DMS153 treated with DMSO at 0.1 percent for 48 hours (cell line): ENCODE measurements at regions not wholly inside any gene's neighbourhood (a gene's known extent, or its start where the extent isn't known, plus 50 kb on each side); places are given as distances from the start of the nearest gene placed in this dataset.

Experiments used
- DNase-seq: peaks from one replicate; lab custom pipeline; 2025; ENCODE audit not compliant: unreplicated experiment; lab: John Stamatoyannopoulos, UW

- DNase-seq = no peak
Observed at GRCh38 chr2:41826921-41827320, 220.9 kb upstream of the PKDCC start.

DNA sequence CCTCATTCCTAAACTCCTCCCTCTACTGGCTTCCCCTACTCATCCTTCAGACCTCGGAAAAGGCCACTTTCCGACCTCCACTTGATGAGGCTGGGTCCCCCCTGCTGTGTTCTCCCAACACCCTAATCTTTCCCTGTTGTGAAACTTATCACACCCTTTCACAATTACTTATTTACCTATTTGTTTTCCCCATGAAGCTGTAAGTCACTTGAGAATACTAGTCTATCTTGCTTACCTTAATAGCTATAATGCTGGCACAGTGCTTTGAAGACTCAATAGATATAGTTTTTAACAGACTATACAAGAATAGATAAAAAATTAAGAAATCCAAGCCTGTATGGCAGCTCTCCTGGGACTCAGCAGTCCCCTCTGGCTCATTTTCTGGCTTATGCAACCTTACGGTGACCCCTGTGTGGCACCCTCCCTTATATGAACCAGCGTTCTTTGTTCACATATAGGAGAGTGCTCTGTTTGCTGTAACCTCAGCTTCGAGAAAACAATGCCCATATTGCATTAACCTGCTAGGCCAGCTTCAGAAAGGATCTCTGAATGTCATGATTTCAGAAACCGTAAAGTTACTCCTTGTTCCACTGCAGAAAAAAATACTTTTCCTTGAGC, 220.4 kb upstream of the PKDCC start:
- no peak for DNase-seq

- no peak for DNase-seq
Observed at GRCh38 chr2:41828052-41828643, 219.7 kb upstream of the PKDCC start.

DNA sequence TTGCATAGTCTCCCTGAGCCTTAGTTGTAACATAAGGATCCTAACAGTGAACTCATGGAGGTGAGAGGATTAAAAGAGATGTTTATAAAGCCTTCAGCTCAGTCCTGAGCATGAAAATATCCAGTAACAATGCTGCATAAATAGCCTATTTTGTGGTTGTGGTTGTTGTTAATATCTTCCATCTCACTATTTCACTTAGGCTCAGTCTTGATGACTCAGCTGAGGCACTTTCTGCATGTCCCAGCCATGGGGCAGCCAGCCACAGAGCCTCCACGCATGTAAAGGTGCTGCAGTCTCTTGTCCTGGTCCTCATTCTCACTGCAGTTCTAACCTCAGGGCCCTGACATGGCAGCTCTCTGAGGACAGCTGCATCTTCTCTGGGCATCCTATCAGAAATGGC, 218.8 kb upstream of the PKDCC start:
- no peak for DNase-seq

DNA sequence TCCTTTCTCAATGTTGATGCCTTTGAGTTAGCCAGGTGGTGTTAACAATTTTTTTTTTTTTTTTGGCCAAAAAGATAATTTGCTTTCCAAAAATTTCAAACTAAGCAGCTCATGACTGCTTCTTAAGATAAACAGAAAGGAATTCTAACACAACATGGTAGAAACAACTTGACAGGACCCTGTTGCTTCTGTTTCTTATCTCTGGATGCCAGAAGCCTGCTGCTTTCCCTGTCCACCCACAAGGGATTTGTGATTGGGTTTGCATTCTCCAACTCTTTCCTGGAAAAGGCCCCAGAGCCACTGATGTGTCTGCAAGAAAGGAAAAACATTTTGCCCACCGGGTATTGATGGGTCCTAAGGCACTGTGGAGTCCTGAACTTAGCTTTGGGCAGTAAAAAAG, 217.2 kb upstream of the PKDCC start:
- no peak for DNase-seq

DNA sequence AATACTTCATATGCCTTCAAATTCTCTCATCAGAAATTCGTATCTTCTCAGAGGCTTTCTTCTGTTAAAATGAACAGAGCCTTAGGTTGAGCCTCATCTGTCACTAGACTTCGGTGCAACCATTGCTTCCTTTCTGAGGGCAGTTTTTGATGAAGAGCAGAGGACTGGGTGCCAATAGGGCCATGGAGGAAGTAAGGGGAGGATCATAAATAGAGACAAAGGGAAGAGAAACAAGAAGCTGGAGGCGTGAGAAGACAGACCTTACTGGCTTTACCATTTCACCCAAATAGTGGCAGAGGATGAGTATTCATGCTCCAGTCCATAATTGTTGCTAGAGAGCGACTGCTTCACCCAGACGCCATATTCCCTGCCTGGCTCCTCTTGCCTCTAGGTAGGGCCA, 215.6 kb upstream of the PKDCC start:
- no peak for DNase-seq

DNA sequence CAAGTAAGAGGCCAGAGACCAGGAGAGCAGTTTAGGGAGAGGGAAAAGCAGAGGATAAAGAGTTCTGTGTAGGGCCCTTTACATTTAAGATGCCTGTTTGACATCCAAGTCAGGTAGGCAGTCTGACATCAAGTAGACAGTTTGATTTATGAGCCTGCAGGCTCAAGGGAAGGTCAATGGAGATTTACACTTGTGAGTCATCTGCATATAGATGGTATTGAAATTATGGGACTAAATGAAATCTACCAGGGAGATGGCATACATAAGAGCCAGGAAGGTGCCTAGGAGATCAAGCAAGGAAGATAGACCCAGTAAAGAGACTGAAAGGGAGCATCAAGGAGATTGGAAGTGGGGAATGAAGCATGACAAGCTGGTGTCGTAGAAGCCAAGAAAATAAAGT, 212.4 kb upstream of the PKDCC start:
- DNase-seq = no peak

GRCh38 chr2:41836948-41837347, 210.9 kb upstream of the PKDCC start:
- DNase-seq = no peak

DNA sequence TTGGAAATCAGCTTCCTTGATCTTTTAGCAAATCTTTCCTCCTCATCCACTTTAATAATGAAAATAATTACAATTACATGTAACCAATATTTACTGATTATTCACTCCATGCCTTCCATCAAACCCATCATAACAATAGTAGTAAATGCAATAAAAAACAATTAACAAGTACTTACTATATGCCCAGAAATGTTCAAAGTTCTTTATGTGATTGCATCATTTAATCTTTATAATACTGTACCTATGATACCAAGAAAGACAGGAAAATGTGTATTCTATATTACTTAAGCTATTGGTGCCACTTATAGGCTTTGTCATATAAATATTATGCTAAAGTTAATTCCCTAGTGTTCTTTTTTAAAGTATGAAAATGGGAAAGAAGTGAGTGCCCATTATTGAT, 210.2 kb upstream of the PKDCC start:
- no peak for DNase-seq

DNA sequence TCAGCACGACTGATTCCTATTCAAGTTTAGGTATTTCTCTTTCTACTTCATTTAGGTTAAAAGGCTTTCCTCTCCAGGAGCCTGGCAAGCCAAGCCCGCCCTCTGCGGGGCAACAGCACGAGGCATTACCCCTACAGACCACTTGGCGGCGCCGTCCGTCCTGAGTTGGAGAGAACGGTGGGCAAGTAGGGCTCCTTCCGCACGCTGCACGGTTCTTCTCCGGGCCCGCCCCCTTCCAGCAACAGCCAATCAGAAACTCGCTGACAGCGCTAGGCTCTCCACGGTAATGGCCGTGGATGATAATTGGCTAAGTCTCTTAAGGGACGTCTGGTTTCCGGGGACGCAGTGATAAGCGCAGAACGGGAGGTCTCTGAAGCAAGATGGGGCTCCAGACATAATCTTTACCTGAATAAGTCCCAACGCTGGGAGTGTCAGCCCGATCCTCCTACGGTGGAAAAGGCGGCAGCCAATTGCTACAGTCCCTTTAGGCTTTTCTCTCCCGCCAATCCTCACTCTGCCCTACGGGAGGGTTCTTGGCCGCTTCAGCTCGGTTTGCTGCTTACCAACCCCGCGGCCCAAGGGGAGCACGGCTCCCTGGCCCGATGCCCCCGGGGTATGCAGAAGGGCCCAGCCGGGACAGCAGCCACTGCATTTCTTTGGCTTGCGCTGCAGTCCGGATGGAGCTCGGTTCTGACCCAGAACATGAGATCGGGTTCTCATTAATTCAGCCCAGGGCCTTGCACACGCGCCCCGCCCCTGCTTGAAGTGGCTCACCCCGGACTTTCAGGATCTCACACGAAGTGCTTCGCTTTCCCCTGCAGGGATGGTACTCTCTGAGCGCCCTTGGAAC, 206.9 kb upstream of the PKDCC start:
- DNase-seq = peak; percentile 94

DNA sequence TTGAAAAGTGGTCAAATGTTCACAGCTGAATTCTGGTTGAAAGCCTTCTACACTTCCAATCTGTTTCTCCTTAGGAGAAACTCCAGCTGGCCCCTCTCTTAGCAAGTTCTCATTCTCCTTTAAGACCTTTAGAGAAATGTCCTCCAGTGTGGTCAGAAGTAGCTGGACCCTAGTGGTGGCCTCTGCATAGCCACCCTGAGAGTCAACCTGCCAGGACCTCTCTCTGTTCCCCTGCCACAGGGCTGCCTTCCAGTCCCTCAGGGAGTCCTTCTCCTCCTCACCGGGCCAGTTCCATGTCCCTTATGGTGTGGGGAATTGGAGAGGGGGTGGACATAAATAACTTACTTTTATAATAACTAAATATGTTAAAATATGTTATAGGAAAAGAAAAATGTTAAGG, 200.9 kb upstream of the PKDCC start:
- no peak for DNase-seq

GRCh38 chr2:41847744-41848441, 199.9 kb upstream of the PKDCC start:
- no peak for DNase-seq

GRCh38 chr2:41851554-41851953, 196.3 kb upstream of the PKDCC start:
- DNase-seq = no peak

DNA sequence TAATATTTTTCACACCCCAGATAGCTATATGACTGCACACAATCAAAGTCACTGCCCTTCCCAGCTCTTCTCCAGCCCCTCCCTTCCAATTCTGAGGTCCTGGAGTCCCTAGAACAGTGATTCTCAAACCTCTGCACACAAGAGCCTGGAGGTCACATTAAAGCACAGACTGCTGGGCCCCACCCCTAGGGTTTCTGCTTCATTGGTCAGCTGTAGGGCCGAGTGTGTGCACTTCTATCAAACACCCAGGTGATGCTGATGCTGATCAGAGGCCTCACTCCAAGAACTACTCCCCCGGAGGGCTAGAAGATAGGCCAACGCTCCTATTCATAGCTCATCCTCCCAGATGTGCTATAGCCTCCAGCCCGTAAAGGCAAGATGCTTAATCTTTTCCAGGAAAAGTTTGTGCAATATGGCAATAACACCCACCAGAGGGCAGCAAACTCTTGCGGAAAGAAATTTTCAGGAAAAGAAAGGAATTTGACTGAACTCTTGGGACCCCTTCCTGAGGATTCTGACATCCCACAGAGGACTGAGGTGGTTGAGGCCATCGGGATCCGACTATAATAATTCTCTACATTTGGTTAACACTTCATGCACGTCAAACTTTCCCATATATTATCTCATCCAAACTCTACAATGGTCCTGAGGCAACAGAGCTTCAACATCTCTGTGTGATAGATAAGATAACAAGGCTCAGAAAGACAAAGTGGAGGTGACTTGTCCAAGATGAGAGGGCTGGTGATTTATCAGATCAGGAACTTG, 194.2 kb upstream of the PKDCC start:
- no peak for DNase-seq

DNA sequence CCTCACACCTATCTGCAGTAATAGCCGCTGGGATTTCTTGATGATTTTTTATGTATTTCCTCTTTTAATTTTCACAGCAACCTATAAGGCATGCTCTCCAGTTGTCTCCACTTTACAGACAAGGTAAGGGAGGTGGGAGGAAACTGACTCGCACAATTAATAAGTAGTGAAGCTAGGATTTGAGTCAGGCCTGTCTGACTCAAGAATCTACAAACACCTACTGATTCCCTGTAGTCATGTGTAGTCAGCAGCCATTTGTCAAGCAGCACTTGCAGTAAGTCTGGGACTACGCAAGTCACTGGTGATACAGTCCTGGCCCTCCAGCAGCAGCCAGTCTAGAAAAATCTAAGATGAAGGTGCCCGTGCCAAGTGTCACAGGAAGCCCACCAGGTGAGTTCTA, 193.6 kb upstream of the PKDCC start:
- DNase-seq = no peak

DNA sequence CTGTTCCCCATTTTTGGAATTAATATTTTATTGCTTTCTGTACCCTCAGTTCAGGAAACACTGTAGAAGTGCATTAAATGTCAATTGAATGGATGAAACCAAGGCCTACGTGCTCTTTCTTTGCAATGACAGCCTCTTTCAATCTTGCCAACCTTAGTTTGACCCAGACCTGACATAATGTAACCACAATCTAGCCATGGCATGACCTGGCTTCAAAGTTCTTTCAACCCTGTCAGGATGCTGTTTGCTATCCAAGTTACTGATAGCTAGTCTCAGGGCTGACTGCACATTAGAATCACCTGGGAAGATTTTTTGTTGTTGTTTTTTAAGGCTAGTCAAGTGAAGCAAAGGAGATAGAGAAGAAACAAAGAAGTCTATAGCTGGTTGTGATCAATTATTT, 190.9 kb upstream of the PKDCC start:
- no peak for DNase-seq

DNA sequence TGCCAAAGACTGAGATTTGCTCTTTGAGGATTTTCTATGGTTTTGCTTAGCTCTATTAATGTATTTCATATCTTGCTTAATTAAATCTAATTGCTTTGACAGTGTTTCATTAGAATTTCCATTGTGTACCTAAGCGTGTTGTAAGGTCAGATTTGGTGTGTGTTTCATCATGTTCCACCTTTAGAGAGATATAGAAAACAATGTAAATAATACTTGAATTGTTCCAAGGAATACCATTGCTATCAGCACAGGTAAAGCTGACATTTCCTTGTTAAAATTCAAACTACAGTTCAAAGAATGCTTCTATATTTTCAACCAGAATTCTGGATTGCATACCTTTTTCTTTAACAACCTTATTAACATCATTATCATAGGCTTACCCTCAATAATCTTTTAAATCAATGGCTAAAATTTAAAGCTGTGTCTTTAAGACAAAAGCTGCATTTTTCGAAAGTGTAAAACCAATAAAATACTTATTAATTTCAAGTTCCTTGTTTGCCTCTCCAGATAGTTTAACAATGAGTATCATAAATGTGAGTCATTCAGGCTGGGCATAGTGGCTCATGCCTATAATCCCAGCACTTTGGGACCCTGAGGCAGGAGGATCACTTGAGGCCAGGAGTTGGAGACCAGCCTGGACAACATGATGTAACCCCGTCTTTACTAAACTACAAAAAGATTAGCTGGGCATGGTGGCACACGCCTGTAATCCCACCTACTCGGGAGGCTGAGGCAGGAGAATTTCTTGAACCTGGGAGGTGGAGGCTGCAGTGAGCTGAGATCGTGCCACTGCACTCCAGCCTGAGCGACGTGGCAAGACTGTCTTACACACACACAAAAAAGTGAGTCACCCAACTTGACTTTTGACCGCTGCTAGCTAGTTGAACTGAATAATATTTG, 188.0 kb upstream of the PKDCC start:
- DNase-seq = no peak

DNA sequence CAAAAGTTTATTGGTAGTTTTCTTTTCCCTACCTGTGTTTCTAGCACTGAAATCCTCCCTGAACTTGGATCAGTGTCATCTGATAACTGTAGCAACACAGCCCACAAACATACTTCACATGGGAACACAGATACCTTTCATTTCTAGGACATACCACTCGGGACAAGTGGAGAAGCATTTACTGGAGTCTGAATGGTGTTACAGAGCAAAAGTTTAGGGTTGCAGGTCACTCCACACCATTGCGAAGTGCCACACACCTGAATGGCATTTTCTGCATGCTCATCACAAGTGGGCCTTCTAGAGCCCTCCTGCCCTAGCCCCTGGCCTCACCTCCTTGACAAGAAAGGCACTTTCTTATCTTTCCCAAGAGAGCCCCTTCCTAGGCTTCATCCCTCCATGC, 184.8 kb upstream of the PKDCC start:
- DNase-seq = no peak

DNA sequence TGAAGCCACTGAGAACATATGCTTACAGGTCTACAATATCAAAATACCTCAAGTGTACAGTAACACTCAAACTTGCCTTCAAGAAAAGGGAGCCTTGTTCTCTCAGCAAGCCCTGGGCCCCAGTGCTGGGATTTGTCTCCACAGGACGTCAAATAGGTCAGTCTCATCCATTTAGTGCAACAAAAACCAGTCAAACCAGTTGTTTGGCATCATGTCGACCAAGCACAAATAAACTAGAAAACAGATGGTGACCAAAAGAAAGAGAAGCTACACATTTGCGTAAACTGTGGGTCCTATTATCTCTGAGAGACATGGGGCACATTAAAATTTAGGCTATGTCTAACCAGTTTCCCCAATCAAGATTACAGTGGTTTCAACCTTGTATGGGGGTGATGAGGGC, 182.6 kb upstream of the PKDCC start:
- no peak for DNase-seq

- DNase-seq = no peak
Observed at GRCh38 chr2:41867553-41867952, 180.3 kb upstream of the PKDCC start.
